Prostate gland (tissue), 2 donors: ENCODE measurements at regions not wholly inside any gene's neighbourhood (a gene's known extent, or its start where the extent isn't known, plus 50 kb on each side); places are given as distances from the start of the nearest gene placed in this dataset.

Experiments
- POLR2AphosphoS5 ChIP-seq: sonication (generic); formaldehyde crosslinking; IDR thresholded peaks from one replicate; pipeline ENCODE4 v1.6.1; 2017; ENCODE audit warnings: antibody characterized with exemption
- TF ChIP-seq, protein P1 (sequence below), 4 experiments: fragments of 200-600 bp in 2 of 4; fragments of 450-650 bp in 2 of 4; sonication (generic) in 2 of 4; IDR thresholded peaks; 1 replicate in 3 of 4; 2 replicates in 1 of 4; pipeline ENCODE4 v1.5.1; 2016 to 2019; ENCODE audit warnings: antibody characterized with exemption in 4 of 4, mild to moderate bottlenecking in 2 of 4, moderate library complexity in 2 of 4

DNA sequence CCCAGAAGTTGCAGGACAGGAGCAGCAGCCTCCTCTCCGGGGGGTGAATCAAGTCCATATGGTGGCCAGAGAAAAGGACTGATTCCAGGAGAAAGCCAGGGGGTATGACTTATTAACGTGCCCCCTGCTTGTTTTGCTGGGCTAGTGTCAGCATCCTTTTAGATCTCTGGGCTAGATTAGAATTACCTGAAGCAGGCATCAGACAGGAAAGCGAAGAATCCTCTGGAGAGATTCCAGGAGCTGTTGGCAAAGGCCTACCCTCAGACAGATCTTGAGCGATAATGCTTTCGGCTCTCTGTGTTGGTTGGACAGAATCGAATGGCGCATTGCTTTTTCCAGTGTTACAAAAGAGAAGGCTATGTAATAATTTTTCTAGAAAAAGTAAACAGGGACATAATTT lies 164.0 kb upstream of the GLI3 start:
- TF ChIP-seq, protein P1, sequence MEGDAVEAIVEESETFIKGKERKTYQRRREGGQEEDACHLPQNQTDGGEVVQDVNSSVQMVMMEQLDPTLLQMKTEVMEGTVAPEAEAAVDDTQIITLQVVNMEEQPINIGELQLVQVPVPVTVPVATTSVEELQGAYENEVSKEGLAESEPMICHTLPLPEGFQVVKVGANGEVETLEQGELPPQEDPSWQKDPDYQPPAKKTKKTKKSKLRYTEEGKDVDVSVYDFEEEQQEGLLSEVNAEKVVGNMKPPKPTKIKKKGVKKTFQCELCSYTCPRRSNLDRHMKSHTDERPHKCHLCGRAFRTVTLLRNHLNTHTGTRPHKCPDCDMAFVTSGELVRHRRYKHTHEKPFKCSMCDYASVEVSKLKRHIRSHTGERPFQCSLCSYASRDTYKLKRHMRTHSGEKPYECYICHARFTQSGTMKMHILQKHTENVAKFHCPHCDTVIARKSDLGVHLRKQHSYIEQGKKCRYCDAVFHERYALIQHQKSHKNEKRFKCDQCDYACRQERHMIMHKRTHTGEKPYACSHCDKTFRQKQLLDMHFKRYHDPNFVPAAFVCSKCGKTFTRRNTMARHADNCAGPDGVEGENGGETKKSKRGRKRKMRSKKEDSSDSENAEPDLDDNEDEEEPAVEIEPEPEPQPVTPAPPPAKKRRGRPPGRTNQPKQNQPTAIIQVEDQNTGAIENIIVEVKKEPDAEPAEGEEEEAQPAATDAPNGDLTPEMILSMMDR (IDR thresholded peaks at IDR 0.05) = no peak
- TF ChIP-seq POLR2AphosphoS5 = no peak
